ENCODE measurements at regions not wholly inside any gene's neighbourhood (a gene's known extent, or its start where the extent isn't known, plus 50 kb on each side); places are given as distances from the start of the nearest gene placed in this dataset.

GRCh38 chr6:8658416-8658815 lies 223.1 kb upstream of the SLC35B3 start:
- Mint-ChIP-seq H3K4me1 (no peaks in the 10 kb centered on the region), H3K27ac (no peak overlapping the region), H3K27me3 (ENCODE audit: low read depth in 3 of 3) (peaks cover 0 to 1% (median 0%) of the 10 kb centered on the region in 3 donors), H3K9me3 (peaks cover 0 to 2% (median 0%) of the 10 kb centered on the region in 7 donors), H3K4me3 (no peak overlapping the region), H3K36me3 (no peaks in the 10 kb centered on the region)
- Histone ChIP-seq H3K4me2 (replicated peaks; ENCODE audit: extremely low read depth, low read length, poor library complexity, severe bottlenecking) (no peak overlapping the region), H4K20me1 (ENCODE audit: insufficient read depth, low read length) (no peaks in the 10 kb centered on the region), H3K4me3 (replicated peaks in 1 of 3; ENCODE audit: low read depth in 2 of 3, low read length in 3 of 3) (no peak overlapping the region), H3K9me3 (replicated peaks in 1 of 2; ENCODE audit: control insufficient read depth in 1 of 2, insufficient read depth in 1 of 2, low read length in 2 of 2) (no peaks in the 10 kb centered on the region), H3K27ac (ENCODE audit: low read depth in 1 of 2, low read length in 2 of 2) (no peak overlapping the region), H3K9ac (ENCODE audit: insufficient read depth, low read length, poor library complexity, severe bottlenecking) (no peak overlapping the region), H3K79me2 (ENCODE audit: insufficient read depth, low read length) (no peaks in the 10 kb centered on the region), H3K4me1 (ENCODE audit: control insufficient read depth in 1 of 2, insufficient read depth in 2 of 2, low read length in 2 of 2) (no peaks in the 10 kb centered on the region), H2AFZ (ENCODE audit: insufficient read depth, low read depth, low read length, poor library complexity, severe bottlenecking) (no peak overlapping the region), H3K36me3 (replicated peaks in 1 of 2; ENCODE audit: control insufficient read depth in 1 of 2, insufficient read depth in 2 of 2, low read length in 2 of 2) (no peaks in the 10 kb centered on the region), H3K27me3 (ENCODE audit: control insufficient read depth in 2 of 2, insufficient read depth in 2 of 2, low read length in 2 of 2) (no peaks in the 10 kb centered on the region)
- TF ChIP-seq CTCF (IDR thresholded peaks at IDR 0.05): no peak
- intact Hi-C loops (cut with micrococcal nuclease): no loop called here
- WGBS (ENCODE audit: insufficient coverage): 100% methylated on average over 1 of the region's 4 CpGs
- DNase-seq: no peak

- no peaks in the 10 kb centered on the region for H3K27me3 ChIP-seq (ENCODE audit: control insufficient read depth in 2 of 2, insufficient read depth in 2 of 2, low read length in 2 of 2)
- Mint-ChIP-seq H3K36me3 (no peaks in the 10 kb centered on the region), H3K4me3 (no peak overlapping the region), H3K27ac (no peak overlapping the region), H3K9me3 (peaks cover 0 to 2% (median 0%) of the 10 kb centered on the region in 7 donors), H3K4me1 (no peaks in the 10 kb centered on the region), H3K27me3 (ENCODE audit: low read depth in 3 of 3) (peaks cover 0 to 1% (median 0%) of the 10 kb centered on the region in 3 donors)
- no peak for DNase-seq
- intact Hi-C loops (cut with micrococcal nuclease): no loop called here
- H4K20me1 ChIP-seq (ENCODE audit: insufficient read depth, low read length): no peaks in the 10 kb centered on the region
- TF ChIP-seq CTCF (IDR thresholded peaks at IDR 0.05): no peak
- H3K79me2 ChIP-seq (ENCODE audit: insufficient read depth, low read length): no peaks in the 10 kb centered on the region
- H3K9ac ChIP-seq (ENCODE audit: insufficient read depth, low read length, poor library complexity, severe bottlenecking): no peak overlapping the region
- H3K4me2 ChIP-seq (replicated peaks; ENCODE audit: extremely low read depth, low read length, poor library complexity, severe bottlenecking): no peak overlapping the region
- no peak overlapping the region for H3K27ac ChIP-seq (ENCODE audit: low read depth in 1 of 2, low read length in 2 of 2)
- H2AFZ ChIP-seq (ENCODE audit: insufficient read depth, low read depth, low read length, poor library complexity, severe bottlenecking): no peak overlapping the region
- no peaks in the 10 kb centered on the region for H3K9me3 ChIP-seq (replicated peaks in 1 of 2; ENCODE audit: control insufficient read depth in 1 of 2, insufficient read depth in 1 of 2, low read length in 2 of 2)
- H3K4me3 ChIP-seq (replicated peaks in 1 of 3; ENCODE audit: low read depth in 2 of 3, low read length in 3 of 3): no peak overlapping the region
- no peaks in the 10 kb centered on the region for H3K4me1 ChIP-seq (ENCODE audit: control insufficient read depth in 1 of 2, insufficient read depth in 2 of 2, low read length in 2 of 2)
- H3K36me3 ChIP-seq (replicated peaks in 1 of 2; ENCODE audit: control insufficient read depth in 1 of 2, insufficient read depth in 2 of 2, low read length in 2 of 2): no peaks in the 10 kb centered on the region
Observed at GRCh38 chr6:8657522-8657921, 222.2 kb upstream of the SLC35B3 start.
